CD4-positive, alpha-beta T cell treated with Interleukin-6 for 4 hours (primary cell): ENCODE measurements at regions not wholly inside any gene's neighbourhood (a gene's known extent, or its start where the extent isn't known, plus 50 kb on each side); places are given as distances from the start of the nearest gene placed in this dataset.

Experiments
- DNase-seq: peaks from one replicate; pipeline ENCODE4 v3.0.0-alpha.2; 2020; ENCODE audit warnings: mixed read lengths

DNA sequence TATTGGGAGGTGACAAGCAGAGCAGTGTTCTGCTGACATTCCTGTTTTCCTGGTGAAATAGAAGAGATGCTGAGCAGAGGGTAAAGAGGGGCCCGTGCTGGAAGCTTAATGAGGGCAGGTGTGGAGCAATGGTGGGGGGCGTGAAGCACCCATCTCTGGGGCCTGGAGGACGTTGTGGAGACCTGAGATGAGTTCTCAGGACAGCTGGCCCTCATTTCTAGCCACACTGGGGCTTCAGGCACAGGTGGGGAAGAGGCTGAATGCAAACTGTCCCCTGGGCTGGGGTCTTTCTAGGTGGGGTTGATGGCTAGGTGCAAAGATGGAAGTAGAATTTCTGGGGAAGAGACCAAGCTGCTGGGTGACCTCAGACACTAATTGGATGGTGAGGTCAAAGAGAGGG, 274.2 kb upstream of the TCERG1L start:
- DNase-seq = no peak

GRCh38 chr10:131586958-131587357, 275.4 kb upstream of the TCERG1L start:
- no peak for DNase-seq

DNA sequence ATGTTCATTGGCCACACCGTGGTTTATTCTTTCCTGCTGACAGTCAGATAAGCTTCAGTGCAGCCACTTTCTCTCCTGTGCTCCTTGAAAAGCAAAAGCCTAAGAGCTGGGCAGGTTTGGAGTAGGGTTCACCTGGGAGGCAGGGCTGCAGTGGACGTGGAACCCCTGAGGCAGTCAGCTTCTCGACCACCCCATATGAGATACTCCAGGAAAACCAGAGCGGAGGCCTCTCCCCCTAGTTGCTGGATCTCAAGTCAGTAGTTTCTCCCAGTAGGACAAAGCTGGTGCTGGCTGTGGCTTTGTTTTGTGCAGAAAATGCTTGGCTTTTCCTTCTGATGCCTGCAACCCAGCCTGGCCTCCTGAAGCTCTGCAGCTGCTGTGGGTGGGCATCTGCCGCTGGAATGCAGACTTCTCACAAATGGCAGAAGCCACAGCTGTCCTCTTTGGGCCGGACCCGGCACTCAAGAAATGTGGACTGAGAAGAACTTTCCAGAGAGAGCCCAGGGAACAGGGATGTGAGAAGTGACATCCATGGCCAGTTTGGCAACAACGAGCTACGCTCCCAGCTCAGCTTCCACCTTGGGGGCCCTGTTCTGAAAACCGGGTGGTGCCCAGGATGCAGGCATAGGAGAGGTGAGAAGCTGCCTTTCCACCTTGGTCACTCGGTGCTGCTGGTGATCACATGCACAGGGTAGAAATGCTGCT, 276.6 kb upstream of the TCERG1L start:
- DNase-seq = no peak

DNA sequence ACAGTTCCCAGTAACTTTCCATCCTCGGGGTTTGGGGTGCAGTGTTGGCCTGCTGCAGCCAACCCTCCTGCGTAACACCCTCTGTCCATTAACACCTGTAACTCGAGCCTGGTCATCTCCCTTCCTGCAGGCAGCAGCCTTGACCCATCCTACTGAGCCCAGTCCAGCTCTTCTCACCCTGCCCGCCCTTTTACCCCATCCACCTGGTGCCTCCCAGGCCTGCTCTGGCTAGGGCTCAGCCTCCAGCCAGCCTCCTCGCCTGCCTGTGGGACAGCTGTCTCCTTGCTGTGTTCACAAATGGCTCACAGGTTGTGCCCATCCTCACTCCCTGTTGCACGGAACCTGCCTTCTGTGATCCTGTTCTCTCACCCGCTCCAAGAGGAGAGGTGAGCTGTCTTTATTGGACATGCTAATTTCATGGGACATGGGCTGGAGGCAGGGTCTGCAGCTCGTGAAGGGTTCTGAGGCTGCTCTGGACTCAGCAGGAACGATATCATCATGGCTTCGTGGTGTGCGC, 277.2 kb upstream of the TCERG1L start:
- no peak for DNase-seq

DNA sequence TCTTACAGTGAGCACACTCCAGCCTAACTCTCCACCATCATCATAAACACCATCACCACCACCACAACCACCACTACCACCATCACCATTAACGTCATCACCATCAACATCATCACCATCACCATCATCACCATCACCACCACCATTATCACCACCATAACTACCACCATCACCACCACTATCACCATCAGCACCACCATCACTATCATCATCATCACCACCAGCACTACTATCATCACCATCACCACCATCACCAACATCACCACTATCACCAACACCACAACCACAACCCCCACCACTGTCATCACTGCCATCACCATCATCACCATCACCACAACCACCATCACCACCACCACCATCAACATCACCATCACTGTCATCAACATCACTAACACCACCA, 279.0 kb upstream of the TCERG1L start:
- no peak for DNase-seq

DNA sequence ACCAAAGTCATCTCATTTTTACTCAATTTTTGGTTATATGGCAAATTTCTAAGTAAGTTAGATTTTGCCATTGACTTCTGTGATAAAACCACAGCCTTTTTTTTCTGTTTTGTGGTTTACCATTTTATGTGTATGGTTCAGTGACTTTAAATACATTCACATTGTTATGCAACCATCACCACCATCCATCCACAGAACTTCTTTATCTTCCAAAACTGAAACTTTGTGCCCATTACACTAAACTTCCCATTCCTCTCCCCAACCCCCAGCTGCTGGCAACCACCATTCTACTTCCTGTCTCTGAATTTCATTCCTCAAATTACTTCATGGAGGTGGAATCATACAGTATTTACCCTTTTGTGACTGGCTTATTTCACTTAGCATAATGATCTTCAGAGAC, 280.4 kb upstream of the TCERG1L start:
- DNase-seq = no peak

DNA sequence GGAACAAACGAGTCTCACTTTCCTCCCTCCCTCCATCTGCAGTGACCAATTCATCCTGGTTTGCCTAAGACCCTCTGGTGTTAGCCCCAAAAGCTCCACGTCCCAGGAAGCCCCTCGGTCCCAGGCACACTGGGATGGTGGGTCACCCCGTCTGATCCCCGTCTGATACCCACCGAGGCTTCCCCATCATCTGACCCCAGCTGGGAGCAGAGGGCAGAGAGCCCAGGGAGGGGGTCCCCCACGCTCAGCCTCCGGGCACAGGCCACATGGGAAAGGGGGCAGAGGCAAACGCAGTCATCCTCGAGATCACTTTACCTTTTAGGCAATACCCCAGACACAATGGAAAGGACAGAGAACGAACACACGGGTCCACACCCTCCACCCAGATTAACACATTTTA, 291.6 kb upstream of the PPP2R2D start:
- no peak for DNase-seq

- no peak for DNase-seq
Observed at GRCh38 chr10:131615150-131615549, 285.7 kb upstream of the PPP2R2D start.

DNA sequence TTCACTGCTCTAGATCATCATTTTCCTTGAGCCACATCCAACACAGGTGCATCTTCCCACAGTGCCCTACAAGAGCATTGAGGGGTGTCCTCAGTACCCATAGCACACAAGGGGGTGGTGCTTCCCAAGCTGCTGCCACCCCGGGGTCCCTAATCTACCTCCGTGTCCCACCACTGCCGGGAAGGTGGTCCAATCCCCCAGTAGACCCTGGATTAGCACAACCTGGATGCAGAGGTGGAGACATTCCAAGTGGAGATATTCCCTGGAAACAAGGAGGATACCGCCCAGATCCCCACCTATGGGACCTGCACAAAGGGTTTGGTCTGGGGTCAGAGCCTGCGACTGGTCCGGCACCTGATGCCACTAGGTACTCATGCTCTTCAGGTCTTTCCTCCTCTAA, 284.8 kb upstream of the PPP2R2D start:
- no peak for DNase-seq

- no peak for DNase-seq
Observed at GRCh38 chr10:131617113-131617858, 283.5 kb upstream of the PPP2R2D start.

- DNase-seq = no peak
Observed at GRCh38 chr10:131618587-131619267, 282.1 kb upstream of the PPP2R2D start.

DNA sequence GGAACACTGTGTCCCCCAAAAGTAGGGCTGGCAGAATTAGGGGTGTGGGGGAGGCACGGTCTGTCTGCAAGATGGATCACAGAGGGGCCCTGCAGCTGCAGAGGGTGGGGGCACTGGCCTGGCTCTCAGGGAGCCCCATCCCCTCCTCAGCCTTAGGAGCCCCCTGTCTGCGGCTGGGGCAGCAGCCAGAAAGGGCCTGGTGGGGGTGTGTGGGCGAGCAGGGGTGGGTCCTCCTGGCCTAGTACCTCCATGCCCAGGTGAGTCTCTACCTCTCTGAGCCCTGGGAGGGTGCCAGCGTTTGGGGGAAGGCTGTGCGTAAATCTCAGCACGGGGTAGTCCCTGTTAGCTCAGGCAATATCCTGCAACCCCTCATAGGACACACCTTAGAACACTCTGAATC, 280.5 kb upstream of the PPP2R2D start:
- no peak for DNase-seq

GRCh38 chr10:131620904-131621303, 279.9 kb upstream of the PPP2R2D start:
- no peak for DNase-seq

DNA sequence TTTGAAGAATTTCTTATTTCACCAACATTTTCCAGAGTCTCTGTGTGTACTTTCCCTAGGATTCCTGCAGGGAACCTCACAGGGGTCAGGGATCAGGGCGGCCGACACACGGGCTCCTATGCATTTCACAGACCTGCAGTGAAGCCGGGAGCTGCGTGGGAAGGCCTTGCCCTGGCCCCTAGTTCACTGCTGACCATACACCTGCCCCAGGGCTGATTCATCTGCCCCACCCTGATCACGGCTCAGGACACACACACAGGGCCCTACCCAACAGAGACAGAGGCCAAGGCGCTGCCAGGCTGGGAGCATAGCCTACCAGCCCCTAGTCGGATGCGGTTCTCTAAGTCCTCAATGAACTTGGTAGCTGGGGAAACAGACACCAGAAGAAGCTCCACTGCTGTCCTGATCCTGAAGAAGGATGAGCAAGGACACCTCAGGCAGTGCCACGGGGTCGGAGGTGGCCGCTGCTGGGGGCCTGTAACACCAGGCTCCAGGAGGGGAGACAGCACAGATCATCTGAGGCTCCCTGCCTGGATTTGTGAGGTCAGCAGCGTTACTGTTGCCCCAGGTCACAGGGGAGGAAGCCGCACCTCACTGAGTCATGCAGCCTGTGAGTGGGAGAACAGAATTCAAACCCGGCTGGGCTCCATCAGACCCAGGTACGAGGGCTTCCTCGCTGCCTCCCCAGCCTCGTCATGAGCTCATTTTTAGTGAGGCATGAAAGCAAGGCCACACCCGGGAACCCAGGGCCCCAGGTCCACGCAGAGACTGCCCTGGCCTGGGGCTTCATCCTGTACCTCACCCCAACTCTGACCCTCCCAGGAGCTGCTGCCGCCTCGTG, 278.8 kb upstream of the PPP2R2D start:
- DNase-seq = no peak

GRCh38 chr10:131625041-131625440, 275.8 kb upstream of the PPP2R2D start:
- DNase-seq = no peak

DNA sequence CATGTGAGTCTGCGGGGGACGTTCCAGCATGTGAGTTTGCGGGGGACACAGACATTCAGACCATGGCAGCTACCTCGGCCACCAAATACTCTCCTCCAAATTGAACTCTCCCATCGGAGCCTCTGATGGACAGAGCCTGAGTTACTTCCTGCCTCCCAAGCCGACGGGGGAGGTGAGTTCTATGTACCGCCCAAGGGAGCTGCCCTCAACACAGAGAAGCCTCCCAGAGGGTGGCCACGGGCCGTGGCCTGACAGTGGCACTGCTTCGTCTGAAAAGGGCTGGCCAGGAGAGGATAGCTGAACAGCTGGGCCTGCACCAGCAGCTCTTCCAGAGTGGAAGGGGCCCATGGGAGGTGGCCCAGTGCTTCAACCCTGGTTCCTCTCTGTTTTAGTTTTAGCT, 274.5 kb upstream of the PPP2R2D start:
- DNase-seq = no peak

DNA sequence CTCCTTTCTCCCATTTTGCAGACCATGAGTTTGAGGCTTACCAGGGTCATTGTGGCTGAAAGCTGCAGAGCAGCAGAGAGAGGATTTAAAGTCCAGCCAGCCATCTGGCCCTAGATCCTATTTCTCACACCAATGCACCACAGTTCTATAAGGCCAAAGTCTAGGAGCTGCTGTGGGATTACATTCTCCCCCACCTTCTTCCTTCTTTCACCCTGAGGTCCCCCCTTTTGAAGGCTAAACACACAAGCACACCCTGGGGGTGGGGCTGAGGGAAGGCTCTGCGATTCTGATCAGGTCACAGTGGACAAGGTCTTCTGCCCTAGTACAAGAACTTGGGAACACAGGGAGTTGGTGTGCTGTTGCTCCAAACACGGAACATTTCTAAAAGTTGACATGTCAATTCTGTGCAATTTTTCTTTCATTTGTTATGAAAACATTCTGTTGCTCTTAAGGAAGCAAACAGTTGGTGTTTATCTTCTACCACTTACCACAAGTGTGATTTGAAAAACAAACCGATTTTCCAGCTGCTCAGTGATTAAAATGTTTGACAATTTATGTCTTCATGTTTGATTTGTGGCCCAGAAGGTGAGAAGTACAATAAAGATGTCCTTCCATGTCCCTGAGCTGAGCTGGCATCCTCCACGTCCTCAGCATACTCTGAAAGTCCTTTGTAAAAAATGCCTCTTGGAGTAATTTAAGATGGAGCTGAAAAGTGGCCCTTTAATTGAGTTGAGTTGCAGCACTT, 271.6 kb upstream of the PPP2R2D start:
- no peak for DNase-seq

DNA sequence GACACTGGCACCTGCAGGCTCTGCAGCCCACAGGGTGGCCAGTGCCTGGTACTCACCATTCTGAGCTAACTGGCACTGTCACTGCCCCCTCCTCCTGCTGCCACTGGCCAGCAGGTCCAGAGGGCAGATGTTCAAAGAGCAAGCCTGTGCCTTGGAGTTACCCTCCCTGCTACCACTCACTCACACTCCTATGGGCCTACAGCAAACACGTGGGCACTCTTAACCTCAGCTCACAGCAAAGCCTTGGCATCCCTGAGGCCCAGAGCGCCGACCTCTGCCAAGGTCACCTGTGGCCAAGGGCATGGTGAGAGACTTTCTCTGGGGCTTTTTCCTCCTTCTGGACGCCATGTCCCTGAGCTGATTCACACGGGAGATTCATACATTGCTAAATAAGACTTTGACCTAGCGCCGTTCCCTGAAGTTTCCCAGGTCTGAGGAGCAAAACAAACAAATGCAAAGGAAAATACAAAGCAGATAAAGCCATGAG, 270.0 kb upstream of the PPP2R2D start:
- DNase-seq = no peak

DNA sequence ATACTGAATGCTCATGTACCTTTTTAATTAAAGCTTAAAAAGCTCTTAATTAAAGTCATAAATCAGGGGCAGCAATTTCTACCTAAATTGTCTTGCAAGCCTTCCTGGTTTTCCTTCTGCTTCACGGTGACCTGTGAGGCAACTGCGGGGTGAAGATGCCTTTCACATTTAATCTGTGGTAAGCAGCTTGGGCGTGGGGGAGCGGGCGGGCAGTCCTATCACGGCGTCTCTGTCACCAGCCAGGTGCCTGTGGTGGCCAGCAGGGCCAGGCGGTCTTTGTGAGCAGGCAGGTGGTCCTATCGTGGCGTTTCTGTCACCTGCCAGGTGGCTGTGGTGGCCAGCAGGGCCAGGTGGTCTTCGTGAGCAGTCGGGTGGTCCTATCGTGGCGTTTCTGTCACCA, 269.2 kb upstream of the PPP2R2D start:
- DNase-seq = no peak

GRCh38 chr10:131635564-131636015, 265.2 kb upstream of the PPP2R2D start:
- DNase-seq = no peak

DNA sequence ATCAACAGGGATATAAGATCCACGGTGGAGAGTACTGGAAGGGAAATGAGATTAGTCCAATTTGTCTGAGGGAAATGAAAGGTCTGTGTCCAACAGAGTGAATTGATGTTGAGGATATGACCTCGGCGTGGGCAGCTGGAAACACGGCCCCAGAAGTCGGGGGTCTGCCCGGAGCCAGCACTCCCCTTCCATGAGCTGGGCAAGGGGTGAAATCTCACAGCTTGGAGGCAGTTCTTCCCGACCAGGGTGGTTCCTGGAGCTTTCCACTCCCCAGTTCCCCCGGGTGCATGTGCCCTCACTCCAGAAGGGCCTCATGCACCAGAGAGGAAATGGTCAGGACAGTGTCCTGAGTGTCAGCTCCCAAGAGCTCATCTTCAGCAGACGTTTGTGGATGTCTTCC, 264.7 kb upstream of the PPP2R2D start:
- no peak for DNase-seq
